ENCODE measurements at regions not wholly inside any gene's neighbourhood (a gene's known extent, or its start where the extent isn't known, plus 50 kb on each side); places are given as distances from the start of the nearest gene placed in this dataset.

- Histone ChIP-seq H3K4me1 (no peaks in the 10 kb centered on the region), H3K9me3 (no peaks in the 10 kb centered on the region), H3K36me3 (no peaks in the 10 kb centered on the region), H3K27ac (no peak overlapping the region), H3K27me3 (no peaks in the 10 kb centered on the region), H3K4me3 (no peak overlapping the region)
- TF ChIP-seq CTCF (IDR thresholded peaks at IDR 0.05) (no peak), POLR2A (IDR thresholded peaks at IDR 0.05) (no peak)
- DNase-seq: no peak
- intact Hi-C loops (cut with DNase I; ENCODE audit: low total_unique reads): no loop called here
Observed at GRCh38 chr6:94735270-94735669, 842.1 kb upstream of the MANEA start.

- H3K27ac ChIP-seq: no peak overlapping the region
- no peaks in the 10 kb centered on the region for H3K9me3 ChIP-seq
- TF ChIP-seq CTCF (IDR thresholded peaks at IDR 0.05) (no peak), POLR2A (IDR thresholded peaks at IDR 0.05) (no peak)
- H3K4me1 ChIP-seq: no peaks in the 10 kb centered on the region
- H3K27me3 ChIP-seq: no peaks in the 10 kb centered on the region
- intact Hi-C loops (cut with DNase I; ENCODE audit: low total_unique reads): no loop called here
- H3K4me3 ChIP-seq: no peak overlapping the region
- DNase-seq: no peak
- no peaks in the 10 kb centered on the region for H3K36me3 ChIP-seq
Observed at GRCh38 chr6:94734751-94735150, 842.6 kb upstream of the MANEA start.

GRCh38 chr6:94733066-94733465 lies 844.3 kb upstream of the MANEA start:
- H3K4me3 ChIP-seq: no peak overlapping the region
- H3K9me3 ChIP-seq: no peaks in the 10 kb centered on the region
- H3K27ac ChIP-seq: no peak overlapping the region
- no peaks in the 10 kb centered on the region for H3K27me3 ChIP-seq
- H3K4me1 ChIP-seq: no peaks in the 10 kb centered on the region
- no peak for DNase-seq
- H3K36me3 ChIP-seq: no peaks in the 10 kb centered on the region
- TF ChIP-seq POLR2A (IDR thresholded peaks at IDR 0.05): no peak
- no peak for TF ChIP-seq CTCF (IDR thresholded peaks at IDR 0.05)
- intact Hi-C loops (cut with DNase I; ENCODE audit: low total_unique reads): no loop called here

DNA sequence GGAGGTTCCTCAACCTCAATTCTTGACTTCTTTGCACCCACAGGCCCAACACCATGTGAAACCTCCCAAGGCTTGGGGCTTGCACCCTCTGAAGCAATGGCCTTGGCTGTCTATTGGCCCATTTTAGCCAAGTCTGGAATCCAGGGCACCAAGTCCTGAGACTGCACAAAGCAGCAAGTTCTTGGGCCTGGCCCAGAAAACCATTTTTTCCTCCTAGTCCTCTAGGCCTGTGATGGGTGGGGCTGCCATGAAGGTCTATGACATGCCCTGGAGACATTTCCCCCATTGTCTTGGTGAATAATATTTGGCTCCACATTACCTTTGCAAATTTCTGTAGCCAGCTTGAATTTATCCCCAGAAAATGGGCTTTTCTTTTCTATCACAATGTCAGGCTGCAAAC lies 849.6 kb upstream of the MANEA start:
- H3K27me3 ChIP-seq: no peaks in the 10 kb centered on the region
- no peak for DNase-seq
- no peaks in the 10 kb centered on the region for H3K36me3 ChIP-seq
- H3K27ac ChIP-seq: no peak overlapping the region
- H3K4me1 ChIP-seq: no peaks in the 10 kb centered on the region
- TF ChIP-seq POLR2A (IDR thresholded peaks at IDR 0.05) (no peak), CTCF (IDR thresholded peaks at IDR 0.05) (no peak)
- intact Hi-C loops (cut with DNase I; ENCODE audit: low total_unique reads): no loop called here
- H3K4me3 ChIP-seq: no peak overlapping the region
- H3K9me3 ChIP-seq: no peaks in the 10 kb centered on the region

DNA sequence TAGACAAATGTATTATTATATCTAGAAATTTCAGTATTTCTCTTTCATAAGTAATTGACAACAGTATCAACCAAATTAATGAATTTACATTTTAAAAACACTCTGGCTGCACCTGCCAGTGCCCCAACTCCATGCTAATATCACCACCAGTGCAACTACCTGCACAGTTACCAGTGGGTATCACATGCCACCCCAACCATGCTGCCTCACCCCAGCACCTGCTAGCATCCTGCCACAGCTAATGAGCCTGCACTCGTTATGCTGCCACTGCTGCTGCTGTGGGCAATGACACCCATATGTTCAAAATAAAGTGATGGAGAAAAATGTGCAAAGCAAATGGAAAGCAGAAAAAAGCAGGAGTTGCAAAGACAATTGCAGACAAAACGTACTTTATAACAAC lies 855.9 kb upstream of the MANEA start:
- intact Hi-C loops (cut with DNase I; ENCODE audit: low total_unique reads): no loop called here
- TF ChIP-seq CTCF (IDR thresholded peaks at IDR 0.05): no peak
- TF ChIP-seq POLR2A (IDR thresholded peaks at IDR 0.05): no peak
- H3K27me3 ChIP-seq: no peaks in the 10 kb centered on the region
- no peaks in the 10 kb centered on the region for H3K36me3 ChIP-seq
- H3K27ac ChIP-seq: no peak overlapping the region
- H3K4me3 ChIP-seq: no peak overlapping the region
- no peaks in the 10 kb centered on the region for H3K4me1 ChIP-seq
- DNase-seq: no peak
- no peaks in the 10 kb centered on the region for H3K9me3 ChIP-seq
